Endothelial cell (in vitro differentiated cells): ENCODE measurements at regions not wholly inside any gene's neighbourhood (a gene's known extent, or its start where the extent isn't known, plus 50 kb on each side); places are given as distances from the start of the nearest gene placed in this dataset.

Experiments used
- DNase-seq: peaks from one replicate; pipeline ENCODE4 v3.0.0; 2021; ENCODE audit warnings: low spot score
- H3K27ac Mint-ChIP-seq: one replicate; pipeline ENCODE4 v1.8.0; 2021; ENCODE audit warnings: mixed read lengths, inconsistent platforms; ENCODE audit not compliant: unreplicated experiment
- H3K27me3 Mint-ChIP-seq: one replicate; pipeline ENCODE4 v1.8.0; 2021; ENCODE audit warnings: mild to moderate bottlenecking, moderate library complexity, mixed read lengths, inconsistent platforms; ENCODE audit not compliant: unreplicated experiment
- H3K36me3 Mint-ChIP-seq: one replicate; pipeline ENCODE4 v1.8.0; 2021; ENCODE audit warnings: mild to moderate bottlenecking, low read depth, mixed read lengths, inconsistent platforms; ENCODE audit not compliant: unreplicated experiment
- H3K4me1 Mint-ChIP-seq: one replicate; pipeline ENCODE4 v1.8.0; 2021; ENCODE audit warnings: mild to moderate bottlenecking, mixed read lengths, inconsistent platforms; ENCODE audit not compliant: unreplicated experiment
- H3K4me3 Mint-ChIP-seq: one replicate; pipeline ENCODE4 v1.8.0; 2021; ENCODE audit warnings: mild to moderate bottlenecking, mixed read lengths, inconsistent platforms; ENCODE audit not compliant: unreplicated experiment
- H3K9me3 Mint-ChIP-seq: one replicate; pipeline ENCODE4 v1.8.0; 2021; ENCODE audit warnings: mixed read lengths, inconsistent platforms; ENCODE audit not compliant: unreplicated experiment
- CTCF ChIP-seq: fragments of 200-600 bp; sonication (generic); IDR thresholded peaks from one replicate; pipeline ENCODE4 v1.5.0; 2021; ENCODE audit warnings: antibody characterized with exemption; ENCODE audit not compliant: unreplicated experiment

GRCh38 chr5:161078793-161079192, 226.8 kb upstream of the ATP10B start:
- Mint-ChIP-seq H3K4me1 (no peaks in the 10 kb centered on the region), H3K4me3 (no peak overlapping the region), H3K9me3 (no peaks in the 10 kb centered on the region), H3K36me3 (no peaks in the 10 kb centered on the region), H3K27me3 (no peaks in the 10 kb centered on the region), H3K27ac (no peak overlapping the region)
- DNase-seq = no peak
- TF ChIP-seq CTCF = no peak

GRCh38 chr5:161077936-161078545, 226.0 kb upstream of the ATP10B start:
- no peak for DNase-seq
- Mint-ChIP-seq H3K27ac (no peak overlapping the region), H3K4me3 (no peak overlapping the region)

GRCh38 chr5:161077496-161077895, 225.5 kb upstream of the ATP10B start:
- Mint-ChIP-seq H3K27ac (no peak overlapping the region), H3K4me3 (no peak overlapping the region), H3K36me3 (no peaks in the 10 kb centered on the region), H3K27me3 (no peaks in the 10 kb centered on the region), H3K4me1 (no peaks in the 10 kb centered on the region), H3K9me3 (no peaks in the 10 kb centered on the region)
- no peak for TF ChIP-seq CTCF
- no peak for DNase-seq

More at GRCh38 chr5:161077936-161078545, 226.0 kb upstream of the ATP10B start:
- no peak for TF ChIP-seq CTCF
- H3K36me3 Mint-ChIP-seq = no peaks in the 10 kb centered on the region
- H3K27me3 Mint-ChIP-seq = no peaks in the 10 kb centered on the region
- no peaks in the 10 kb centered on the region for H3K9me3 Mint-ChIP-seq
- H3K4me1 Mint-ChIP-seq = no peaks in the 10 kb centered on the region

- no peak for DNase-seq
- H3K27me3 Mint-ChIP-seq = no peaks in the 10 kb centered on the region
- no peaks in the 10 kb centered on the region for H3K4me1 Mint-ChIP-seq
- H3K27ac Mint-ChIP-seq = no peak overlapping the region
- no peak for TF ChIP-seq CTCF
- no peaks in the 10 kb centered on the region for H3K36me3 Mint-ChIP-seq
- no peaks in the 10 kb centered on the region for H3K9me3 Mint-ChIP-seq
- H3K4me3 Mint-ChIP-seq = no peak overlapping the region
These were observed 212.8 kb upstream of the ATP10B start for GRCh38 chr5:161064781-161065180.

- Mint-ChIP-seq H3K9me3 (no peaks in the 10 kb centered on the region), H3K4me3 (no peak overlapping the region), H3K36me3 (no peaks in the 10 kb centered on the region), H3K4me1 (no peaks in the 10 kb centered on the region), H3K27ac (no peak overlapping the region), H3K27me3 (no peaks in the 10 kb centered on the region)
- no peak for TF ChIP-seq CTCF
- no peak for DNase-seq
These were observed 212.3 kb upstream of the ATP10B start for GRCh38 chr5:161064297-161064696.
